B cell (primary cell): ENCODE measurements at regions not wholly inside any gene's neighbourhood (a gene's known extent, or its start where the extent isn't known, plus 50 kb on each side); places are given as distances from the start of the nearest gene placed in this dataset.

ENCODE experiments used
- EZH2 ChIP-seq: IDR thresholded peaks from 2 replicates; pipeline ENCODE4 v1.6.1; 2012; ENCODE audit warnings: borderline replicate concordance, low read depth, mild to moderate bottlenecking, moderate library complexity, low read length; ENCODE audit not compliant: insufficient read depth, poor library complexity, severe bottlenecking
- TF ChIP-seq, protein P1 (sequence below): fragments of 200-600 bp; IDR thresholded peaks from one replicate; pipeline ENCODE4 v1.8.0; 2022; ENCODE audit warnings: antibody characterized with exemption, mild to moderate bottlenecking

DNA sequence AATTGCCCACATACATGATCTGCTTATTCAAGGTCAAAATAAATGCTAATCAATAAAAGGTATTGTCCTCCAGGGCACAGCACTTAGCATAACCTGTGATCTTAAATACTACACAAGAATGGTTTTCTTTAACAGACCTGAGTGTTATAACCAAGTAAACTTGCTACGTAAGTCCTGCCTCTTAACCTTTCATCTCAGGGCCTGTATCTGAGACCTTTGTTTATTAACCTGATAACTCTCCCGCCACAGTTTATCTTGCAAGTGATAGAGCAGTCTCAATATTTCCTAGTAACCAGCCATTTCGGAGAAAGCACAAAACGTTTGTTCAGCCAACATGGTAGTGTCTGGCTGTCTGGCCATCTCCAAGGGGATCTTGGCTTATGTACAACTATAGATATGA, 88.4 kb downstream of the DUSP6 start:
- TF ChIP-seq, protein P1, sequence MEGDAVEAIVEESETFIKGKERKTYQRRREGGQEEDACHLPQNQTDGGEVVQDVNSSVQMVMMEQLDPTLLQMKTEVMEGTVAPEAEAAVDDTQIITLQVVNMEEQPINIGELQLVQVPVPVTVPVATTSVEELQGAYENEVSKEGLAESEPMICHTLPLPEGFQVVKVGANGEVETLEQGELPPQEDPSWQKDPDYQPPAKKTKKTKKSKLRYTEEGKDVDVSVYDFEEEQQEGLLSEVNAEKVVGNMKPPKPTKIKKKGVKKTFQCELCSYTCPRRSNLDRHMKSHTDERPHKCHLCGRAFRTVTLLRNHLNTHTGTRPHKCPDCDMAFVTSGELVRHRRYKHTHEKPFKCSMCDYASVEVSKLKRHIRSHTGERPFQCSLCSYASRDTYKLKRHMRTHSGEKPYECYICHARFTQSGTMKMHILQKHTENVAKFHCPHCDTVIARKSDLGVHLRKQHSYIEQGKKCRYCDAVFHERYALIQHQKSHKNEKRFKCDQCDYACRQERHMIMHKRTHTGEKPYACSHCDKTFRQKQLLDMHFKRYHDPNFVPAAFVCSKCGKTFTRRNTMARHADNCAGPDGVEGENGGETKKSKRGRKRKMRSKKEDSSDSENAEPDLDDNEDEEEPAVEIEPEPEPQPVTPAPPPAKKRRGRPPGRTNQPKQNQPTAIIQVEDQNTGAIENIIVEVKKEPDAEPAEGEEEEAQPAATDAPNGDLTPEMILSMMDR, result no peak
- no peak for TF ChIP-seq EZH2
